ENCODE measurements at regions not wholly inside any gene's neighbourhood (a gene's known extent, or its start where the extent isn't known, plus 50 kb on each side); places are given as distances from the start of the nearest gene placed in this dataset.

GRCh38 chr15:72850833-72851232 is 67.3 kb upstream of the ADPGK start:
- Mint-ChIP-seq H3K27me3 (ENCODE audit: insufficient read depth, unreplicated experiment) (peaks cover 30% of the 10 kb centered on the region), H3K4me1 (ENCODE audit: low read depth, unreplicated experiment) (no peaks in the 10 kb centered on the region), H3K27ac (ENCODE audit: unreplicated experiment) (no peak overlapping the region), H3K36me3 (ENCODE audit: insufficient read depth, unreplicated experiment) (no peaks in the 10 kb centered on the region), H3K9me3 (ENCODE audit: unreplicated experiment) (no peaks in the 10 kb centered on the region), H3K4me3 (ENCODE audit: unreplicated experiment) (no peak overlapping the region)
- TF ChIP-seq, protein P1, sequence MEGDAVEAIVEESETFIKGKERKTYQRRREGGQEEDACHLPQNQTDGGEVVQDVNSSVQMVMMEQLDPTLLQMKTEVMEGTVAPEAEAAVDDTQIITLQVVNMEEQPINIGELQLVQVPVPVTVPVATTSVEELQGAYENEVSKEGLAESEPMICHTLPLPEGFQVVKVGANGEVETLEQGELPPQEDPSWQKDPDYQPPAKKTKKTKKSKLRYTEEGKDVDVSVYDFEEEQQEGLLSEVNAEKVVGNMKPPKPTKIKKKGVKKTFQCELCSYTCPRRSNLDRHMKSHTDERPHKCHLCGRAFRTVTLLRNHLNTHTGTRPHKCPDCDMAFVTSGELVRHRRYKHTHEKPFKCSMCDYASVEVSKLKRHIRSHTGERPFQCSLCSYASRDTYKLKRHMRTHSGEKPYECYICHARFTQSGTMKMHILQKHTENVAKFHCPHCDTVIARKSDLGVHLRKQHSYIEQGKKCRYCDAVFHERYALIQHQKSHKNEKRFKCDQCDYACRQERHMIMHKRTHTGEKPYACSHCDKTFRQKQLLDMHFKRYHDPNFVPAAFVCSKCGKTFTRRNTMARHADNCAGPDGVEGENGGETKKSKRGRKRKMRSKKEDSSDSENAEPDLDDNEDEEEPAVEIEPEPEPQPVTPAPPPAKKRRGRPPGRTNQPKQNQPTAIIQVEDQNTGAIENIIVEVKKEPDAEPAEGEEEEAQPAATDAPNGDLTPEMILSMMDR (IDR thresholded peaks at IDR 0.05; ENCODE audit: insufficient read depth in 1 of 2, low read depth in 1 of 2, low read length in 1 of 2, severe bottlenecking in 1 of 2, unreplicated experiment in 1 of 2): no peak
- intact Hi-C loops (cut with micrococcal nuclease; ENCODE audit: unreplicated experiment): no loop called here
- no peaks in the 10 kb centered on the region for H3K27me3 ChIP-seq (replicated peaks; ENCODE audit: control insufficient read depth, insufficient read depth, low read length)
- ChIA-PET CTCF (no interaction called here), POLR2A (no interaction called here)
- no peak for DNase-seq
- H3K36me3 ChIP-seq (ENCODE audit: control insufficient read depth, insufficient read depth, low read length): no peaks in the 10 kb centered on the region
- BruUV-seq (replicated peaks): no TSS peak
- H3K9me3 ChIP-seq: no peaks in the 10 kb centered on the region
- H3K4me3 ChIP-seq (ENCODE audit: low read depth, low read length): no peak overlapping the region
- H3K4me1 ChIP-seq: no peaks in the 10 kb centered on the region

DNA sequence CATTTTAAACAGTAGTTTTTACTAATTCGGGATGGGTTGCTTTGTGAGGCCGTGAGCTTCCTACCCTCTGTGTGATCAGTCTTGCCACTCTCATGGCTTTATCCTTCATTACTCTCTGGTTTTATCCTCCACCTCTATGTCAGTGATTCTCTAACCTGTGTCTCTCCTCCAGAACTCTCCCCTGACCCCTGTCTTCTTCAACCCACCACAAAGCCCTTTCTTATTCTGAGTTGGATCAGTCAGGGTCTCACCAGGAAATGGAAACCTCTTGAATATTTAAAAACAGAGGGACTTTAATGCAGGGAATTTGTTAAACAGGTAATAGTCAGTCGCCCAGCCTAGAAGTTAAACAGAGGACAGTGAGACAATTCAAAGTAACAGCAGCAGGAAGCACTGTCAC is 64.2 kb upstream of the ADPGK start:
- Mint-ChIP-seq H3K27me3 (ENCODE audit: insufficient read depth, unreplicated experiment) (peaks cover 32% of the 10 kb centered on the region), H3K4me1 (ENCODE audit: low read depth, unreplicated experiment) (no peaks in the 10 kb centered on the region), H3K4me3 (ENCODE audit: unreplicated experiment) (no peak overlapping the region), H3K36me3 (ENCODE audit: insufficient read depth, unreplicated experiment) (no peaks in the 10 kb centered on the region), H3K27ac (ENCODE audit: unreplicated experiment) (no peak overlapping the region), H3K9me3 (ENCODE audit: unreplicated experiment) (no peaks in the 10 kb centered on the region)
- intact Hi-C loops (cut with micrococcal nuclease; ENCODE audit: unreplicated experiment): no loop called here
- Histone ChIP-seq H3K27me3 (replicated peaks; ENCODE audit: control insufficient read depth, insufficient read depth, low read length) (no peaks in the 10 kb centered on the region), H3K4me3 (ENCODE audit: low read depth, low read length) (no peak overlapping the region), H3K4me1 (no peaks in the 10 kb centered on the region), H3K36me3 (ENCODE audit: control insufficient read depth, insufficient read depth, low read length) (no peaks in the 10 kb centered on the region), H3K9me3 (no peaks in the 10 kb centered on the region)
- CTCF ChIA-PET: no interaction called here
- no TSS peak for BruUV-seq (replicated peaks)
- no peak for DNase-seq
- POLR2A ChIA-PET: no interaction called here
- TF ChIP-seq, protein P1 (IDR thresholded peaks at IDR 0.05; ENCODE audit: insufficient read depth in 1 of 2, low read depth in 1 of 2, low read length in 1 of 2, severe bottlenecking in 1 of 2, unreplicated experiment in 1 of 2): no peak

DNA sequence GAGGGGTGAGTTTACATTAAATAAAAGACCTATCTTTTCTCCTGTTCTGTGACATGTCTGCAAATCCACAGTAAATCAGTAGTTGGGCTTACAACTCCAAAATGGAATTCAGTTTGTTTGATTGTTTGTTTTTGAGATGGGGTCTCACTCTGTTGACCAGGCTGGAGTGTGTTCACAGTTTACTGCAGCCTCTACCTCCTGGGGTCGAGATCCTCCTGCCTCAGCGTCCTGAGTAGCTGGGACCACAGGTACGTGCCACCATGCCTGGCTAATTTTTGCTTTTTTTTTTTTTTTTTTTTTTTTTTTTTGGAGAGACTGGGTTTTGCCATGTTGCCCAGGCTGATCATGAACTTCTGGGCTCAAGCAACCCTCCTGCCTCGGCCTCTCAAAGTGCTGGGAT is 63.5 kb upstream of the ADPGK start:
- no peaks in the 10 kb centered on the region for H3K9me3 ChIP-seq
- H3K36me3 ChIP-seq (ENCODE audit: control insufficient read depth, insufficient read depth, low read length): no peaks in the 10 kb centered on the region
- no peaks in the 10 kb centered on the region for H3K27me3 ChIP-seq (replicated peaks; ENCODE audit: control insufficient read depth, insufficient read depth, low read length)
- no peak for DNase-seq
- no peak overlapping the region for H3K4me3 ChIP-seq (ENCODE audit: low read depth, low read length)
- POLR2A ChIA-PET: no interaction called here
- TF ChIP-seq, protein P1 (IDR thresholded peaks at IDR 0.05; ENCODE audit: insufficient read depth in 1 of 2, low read depth in 1 of 2, low read length in 1 of 2, severe bottlenecking in 1 of 2, unreplicated experiment in 1 of 2): no peak
- Mint-ChIP-seq H3K4me1 (ENCODE audit: low read depth, unreplicated experiment) (no peaks in the 10 kb centered on the region), H3K9me3 (ENCODE audit: unreplicated experiment) (no peaks in the 10 kb centered on the region), H3K27me3 (ENCODE audit: insufficient read depth, unreplicated experiment) (peaks cover 35% of the 10 kb centered on the region), H3K36me3 (ENCODE audit: insufficient read depth, unreplicated experiment) (no peaks in the 10 kb centered on the region), H3K4me3 (ENCODE audit: unreplicated experiment) (no peak overlapping the region), H3K27ac (ENCODE audit: unreplicated experiment) (no peak overlapping the region)
- intact Hi-C loops (cut with micrococcal nuclease; ENCODE audit: unreplicated experiment): no loop called here
- BruUV-seq (replicated peaks): no TSS peak
- CTCF ChIA-PET: interaction anchor here (0.7 kb wide), 1 partner anchor 1703 kb away, joined by 5 read pairs; no protein-coding TSS in a partner anchor
- no peaks in the 10 kb centered on the region for H3K4me1 ChIP-seq

All from Caco-2 (cell line).